ENCODE measurements at regions not wholly inside any gene's neighbourhood (a gene's known extent, or its start where the extent isn't known, plus 50 kb on each side); places are given as distances from the start of the nearest gene placed in this dataset.
"Not testable (repeated sequence)": the region's sequence is repeated elsewhere in the genome, so short reads cannot be mapped to it uniquely, and the experiment has no call there.

- peak overlapping the region in 1 of 7 donors; percentile 71 for H3K27ac Mint-ChIP-seq
- H3K4me3 ChIP-seq (replicated peaks in 1 of 3; ENCODE audit: low read depth in 2 of 3, low read length in 3 of 3), result no peak overlapping the region
- H3K27ac ChIP-seq (ENCODE audit: low read depth in 1 of 2, low read length in 2 of 2), result no peak overlapping the region
- H2AFZ ChIP-seq (ENCODE audit: insufficient read depth, low read depth, low read length, poor library complexity, severe bottlenecking), result no peak overlapping the region
- H3K79me2 ChIP-seq (ENCODE audit: insufficient read depth, low read length), result no peaks in the 10 kb centered on the region
- H3K36me3 Mint-ChIP-seq, result no peaks in the 10 kb centered on the region
- no peak overlapping the region for H3K4me2 ChIP-seq (replicated peaks; ENCODE audit: extremely low read depth, low read length, poor library complexity, severe bottlenecking)
- no peak overlapping the region for H3K9ac ChIP-seq (ENCODE audit: insufficient read depth, low read length, poor library complexity, severe bottlenecking)
- peaks cover 0 to 11% (median 6%) of the 10 kb centered on the region in 7 donors for H3K9me3 Mint-ChIP-seq
- no peaks in the 10 kb centered on the region for H4K20me1 ChIP-seq (ENCODE audit: insufficient read depth, low read length)
- H3K4me1 ChIP-seq (ENCODE audit: control insufficient read depth in 1 of 2, insufficient read depth in 2 of 2, low read length in 2 of 2), result peaks cover 0 to 9% of the 10 kb centered on the region in 2 donors
- 93% methylated on average over 2 of the region's 6 CpGs for WGBS (ENCODE audit: insufficient coverage)
- DNase-seq, result no peak
- no peak for TF ChIP-seq CTCF (IDR thresholded peaks at IDR 0.05)
- intact Hi-C loops (cut with micrococcal nuclease), result no loop called here
- no peaks in the 10 kb centered on the region for H3K27me3 ChIP-seq (ENCODE audit: control insufficient read depth in 2 of 2, insufficient read depth in 2 of 2, low read length in 2 of 2)
- H3K9me3 ChIP-seq (replicated peaks in 1 of 2; ENCODE audit: control insufficient read depth in 1 of 2, insufficient read depth in 1 of 2, low read length in 2 of 2), result peaks cover 0 to 6% of the 10 kb centered on the region in 2 donors
- no peaks in the 10 kb centered on the region for H3K27me3 Mint-ChIP-seq (ENCODE audit: low read depth in 3 of 3)
- H3K36me3 ChIP-seq (replicated peaks in 1 of 2; ENCODE audit: control insufficient read depth in 1 of 2, insufficient read depth in 2 of 2, low read length in 2 of 2), result no peaks in the 10 kb centered on the region
- H3K4me1 Mint-ChIP-seq, result peaks cover 6% of the 10 kb centered on the region
- no peak overlapping the region for H3K4me3 Mint-ChIP-seq
These were observed 265.9 kb downstream of the EFCAB11 start for GRCh38 chr14:89688507-89689211.

DNA sequence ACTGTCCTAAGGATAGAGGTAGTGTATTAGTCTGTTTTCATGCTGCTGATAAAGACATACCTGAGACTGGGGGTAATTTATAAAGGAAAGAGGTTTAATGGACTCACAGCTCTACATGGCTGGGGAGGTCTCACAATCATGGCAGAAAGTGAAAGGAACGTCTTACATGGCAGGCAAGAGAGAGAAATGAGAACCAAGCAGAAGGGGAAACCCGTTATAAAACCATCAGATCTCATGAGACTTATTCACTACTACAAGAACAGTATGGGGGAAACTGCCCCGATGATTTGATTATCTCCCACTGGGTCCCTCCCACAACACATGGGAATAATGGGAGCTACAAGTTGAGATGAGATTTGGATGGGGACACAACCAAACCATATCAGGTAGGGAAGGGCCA is 267.4 kb downstream of the EFCAB11 start:
- intact Hi-C loops (cut with micrococcal nuclease), result not testable (repeated sequence)

More for the DNA sequence above, 267.4 kb downstream of the EFCAB11 start:
- H4K20me1 ChIP-seq (ENCODE audit: insufficient read depth, low read length); H3K27ac ChIP-seq (ENCODE audit: low read depth in 1 of 2, low read length in 2 of 2); H3K79me2 ChIP-seq (ENCODE audit: insufficient read depth, low read length); H3K27ac Mint-ChIP-seq; H3K27me3 Mint-ChIP-seq (ENCODE audit: low read depth in 3 of 3); H3K4me2 ChIP-seq (replicated peaks; ENCODE audit: extremely low read depth, low read length, poor library complexity, severe bottlenecking); H3K36me3 ChIP-seq (replicated peaks in 1 of 2; ENCODE audit: control insufficient read depth in 1 of 2, insufficient read depth in 2 of 2, low read length in 2 of 2); H3K9ac ChIP-seq (ENCODE audit: insufficient read depth, low read length, poor library complexity, severe bottlenecking); H2AFZ ChIP-seq (ENCODE audit: insufficient read depth, low read depth, low read length, poor library complexity, severe bottlenecking); H3K9me3 ChIP-seq (replicated peaks in 1 of 2; ENCODE audit: control insufficient read depth in 1 of 2, insufficient read depth in 1 of 2, low read length in 2 of 2); H3K36me3 Mint-ChIP-seq; H3K4me3 Mint-ChIP-seq; DNase-seq; H3K27me3 ChIP-seq (ENCODE audit: control insufficient read depth in 2 of 2, insufficient read depth in 2 of 2, low read length in 2 of 2); H3K4me3 ChIP-seq (replicated peaks in 1 of 3; ENCODE audit: low read depth in 2 of 3, low read length in 3 of 3): not testable (repeated sequence)
- Mint-ChIP-seq H3K4me1 (peaks cover 18% of the 10 kb centered on the region), H3K9me3 (peaks cover 0 to 11% (median 6%) of the 10 kb centered on the region in 7 donors)
- peaks cover 13 to 21% of the 10 kb centered on the region in 2 donors for H3K4me1 ChIP-seq (ENCODE audit: control insufficient read depth in 1 of 2, insufficient read depth in 2 of 2, low read length in 2 of 2)
- no CpG with 5 or more reads among the region's 3 CpGs for WGBS (ENCODE audit: insufficient coverage)
